Cardiac fibroblast (primary cell): ENCODE measurements at regions not wholly inside any gene's neighbourhood (a gene's known extent, or its start where the extent isn't known, plus 50 kb on each side); places are given as distances from the start of the nearest gene placed in this dataset.

ENCODE experiments used
- DNase-seq, 2 donors: peaks; one replicate each; pipeline versions ENCODE4 v3.0.0 to v3.0.0-alpha.2; 2010; ENCODE audit warnings: low read depth in 2 of 2
- H3K4me3 ChIP-seq, 2 donors: replicated peaks in 1 of 2; 1 replicate in 1 of 2; 2 replicates in 1 of 2; pipeline ENCODE4 v1.5.1; 2011; ENCODE audit warnings: low read depth in 2 of 2, low read length in 2 of 2, mild to moderate bottlenecking in 2 of 2, moderate library complexity in 1 of 2
- TF ChIP-seq, protein P1 (sequence below): IDR thresholded peaks from one replicate; pipeline ENCODE4 v1.5.1; 2011; ENCODE audit warnings: low read depth, mild to moderate bottlenecking, low read length, inconsistent platforms

DNA sequence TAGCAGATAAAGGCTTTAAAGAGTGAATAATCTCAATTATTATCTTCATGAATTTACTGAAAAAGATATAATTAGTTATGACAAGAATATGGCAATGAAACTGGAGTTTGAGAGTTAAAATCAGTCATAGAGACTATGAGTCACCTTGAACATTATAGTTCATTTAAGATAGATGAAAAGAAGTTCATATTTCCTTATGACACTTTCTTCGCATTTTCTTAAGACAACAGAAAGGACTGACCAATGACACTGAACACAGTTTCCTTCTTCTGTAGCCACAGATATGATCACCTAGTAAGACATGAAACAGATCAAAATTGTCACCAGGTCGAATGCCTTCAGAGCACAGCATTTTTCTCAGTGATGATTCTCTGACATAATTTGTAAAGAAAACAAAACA, 202.1 kb downstream of the KLF12 start:
- no peak for DNase-seq
- no peak overlapping the region for H3K4me3 ChIP-seq
- TF ChIP-seq, protein P1, sequence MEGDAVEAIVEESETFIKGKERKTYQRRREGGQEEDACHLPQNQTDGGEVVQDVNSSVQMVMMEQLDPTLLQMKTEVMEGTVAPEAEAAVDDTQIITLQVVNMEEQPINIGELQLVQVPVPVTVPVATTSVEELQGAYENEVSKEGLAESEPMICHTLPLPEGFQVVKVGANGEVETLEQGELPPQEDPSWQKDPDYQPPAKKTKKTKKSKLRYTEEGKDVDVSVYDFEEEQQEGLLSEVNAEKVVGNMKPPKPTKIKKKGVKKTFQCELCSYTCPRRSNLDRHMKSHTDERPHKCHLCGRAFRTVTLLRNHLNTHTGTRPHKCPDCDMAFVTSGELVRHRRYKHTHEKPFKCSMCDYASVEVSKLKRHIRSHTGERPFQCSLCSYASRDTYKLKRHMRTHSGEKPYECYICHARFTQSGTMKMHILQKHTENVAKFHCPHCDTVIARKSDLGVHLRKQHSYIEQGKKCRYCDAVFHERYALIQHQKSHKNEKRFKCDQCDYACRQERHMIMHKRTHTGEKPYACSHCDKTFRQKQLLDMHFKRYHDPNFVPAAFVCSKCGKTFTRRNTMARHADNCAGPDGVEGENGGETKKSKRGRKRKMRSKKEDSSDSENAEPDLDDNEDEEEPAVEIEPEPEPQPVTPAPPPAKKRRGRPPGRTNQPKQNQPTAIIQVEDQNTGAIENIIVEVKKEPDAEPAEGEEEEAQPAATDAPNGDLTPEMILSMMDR, result no peak

DNA sequence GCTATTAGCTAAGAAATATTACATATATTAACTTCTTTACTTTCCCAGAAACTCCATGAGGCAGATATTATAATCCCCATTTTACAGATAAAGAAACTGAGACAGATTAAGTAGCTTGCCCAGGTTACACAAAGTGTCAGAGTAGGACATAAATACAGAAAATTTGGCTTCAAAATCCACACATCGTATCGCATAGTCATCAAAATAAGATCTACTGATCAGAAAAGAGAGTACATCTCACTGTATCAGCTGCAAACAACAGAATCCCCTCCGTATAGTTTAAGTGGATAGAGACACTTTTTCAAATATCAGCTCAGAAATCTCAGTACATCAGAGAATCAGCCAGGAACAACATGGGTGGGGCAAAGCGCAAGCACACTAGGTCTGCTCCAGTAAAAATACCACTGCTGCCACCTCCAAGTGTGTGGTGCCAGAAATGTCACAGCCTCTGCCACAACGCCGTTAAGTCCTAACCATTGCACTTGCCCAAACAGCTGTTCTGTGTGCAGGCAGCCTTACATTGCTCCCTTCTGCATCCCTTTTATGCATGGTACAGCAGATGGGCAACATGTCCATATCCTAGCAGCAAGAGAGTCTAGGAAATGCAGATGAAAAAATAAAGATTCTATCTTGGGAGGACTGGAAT, 204.8 kb downstream of the KLF12 start:
- TF ChIP-seq, protein P1, result no peak
- DNase-seq, result no peak
- no peak overlapping the region for H3K4me3 ChIP-seq

DNA sequence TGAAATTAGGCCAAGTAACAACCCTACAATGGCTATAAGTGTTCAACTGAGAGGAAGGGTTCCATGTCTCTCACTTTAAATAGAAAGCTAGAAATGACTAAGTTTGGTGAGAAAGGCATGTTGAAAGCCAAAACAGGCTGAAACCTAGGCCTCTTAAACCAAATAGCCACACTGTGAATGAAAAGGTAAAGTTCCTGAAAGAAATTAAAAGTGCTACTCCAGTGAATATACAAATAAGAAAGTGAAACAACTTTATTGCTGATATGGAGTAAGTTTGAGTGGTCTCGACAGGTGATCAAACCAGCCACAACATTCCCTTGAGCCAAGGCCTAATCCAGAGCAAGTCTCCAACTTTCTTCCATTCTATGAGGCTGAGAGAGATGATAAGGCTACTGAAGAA, 209.6 kb downstream of the KLF12 start:
- DNase-seq, result no peak
- no peak overlapping the region for H3K4me3 ChIP-seq
- TF ChIP-seq, protein P1, result no peak

DNA sequence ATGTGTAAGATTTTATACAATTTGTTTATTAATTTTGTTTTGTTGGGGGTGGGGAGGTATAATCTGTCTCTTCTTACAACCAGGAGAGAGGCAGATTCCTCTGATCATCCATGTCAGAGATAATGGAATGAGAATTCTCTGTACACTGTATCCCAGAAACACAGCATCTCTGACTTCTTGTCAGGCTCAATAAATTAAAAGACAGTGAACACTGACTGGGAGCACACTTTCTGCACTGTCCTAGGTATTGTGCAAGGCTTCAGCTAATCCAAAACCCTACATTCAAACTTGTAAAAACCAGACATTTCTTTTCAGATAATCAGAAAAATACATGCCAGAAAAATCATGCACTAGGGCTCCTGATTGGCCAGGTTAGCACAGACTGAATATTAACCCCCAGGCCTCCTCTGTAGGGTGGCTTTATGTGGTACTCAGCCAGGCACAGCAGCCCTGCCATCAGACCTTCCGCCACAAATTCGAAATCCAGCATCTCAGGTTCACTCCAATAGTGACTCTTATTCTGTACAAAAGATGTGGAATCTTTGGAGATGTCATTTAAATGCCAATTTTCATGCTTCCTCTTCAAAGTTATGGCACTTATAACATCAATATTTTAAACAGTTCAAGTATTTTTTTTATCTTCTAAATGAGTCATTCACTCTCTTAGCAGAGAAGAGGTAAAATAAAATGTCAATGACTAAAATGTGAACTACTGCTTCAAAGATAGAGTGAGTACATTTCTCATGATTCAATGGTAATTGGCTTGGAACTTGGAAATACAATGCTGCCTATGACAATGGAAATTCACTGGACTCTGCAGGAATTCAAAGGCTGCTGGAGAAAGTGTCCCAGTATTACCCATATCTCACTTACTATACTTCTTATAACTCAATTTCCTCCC, 211.5 kb downstream of the KLF12 start:
- no peak overlapping the region for H3K4me3 ChIP-seq
- TF ChIP-seq, protein P1, result no peak
- DNase-seq, result peak; percentile 35 to 64

DNA sequence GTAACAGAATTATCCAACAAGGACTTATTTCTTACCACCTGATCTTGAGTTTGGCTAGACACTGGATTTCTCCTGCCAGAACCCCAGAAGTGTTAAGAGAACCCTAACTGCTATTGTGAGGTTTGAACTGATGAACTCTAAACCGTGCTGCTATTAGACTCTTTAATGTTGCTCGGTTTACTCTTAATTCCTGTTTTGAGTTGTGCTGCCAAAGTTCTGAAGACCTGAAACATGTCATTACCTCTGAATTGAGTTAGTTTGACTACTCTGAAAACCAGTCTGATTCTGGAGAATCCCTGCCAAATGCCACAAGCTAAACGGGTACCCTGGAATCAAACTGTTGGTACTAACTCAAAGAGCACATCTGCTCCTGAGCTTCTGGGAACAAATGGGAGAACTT, 215.5 kb downstream of the KLF12 start:
- no peak overlapping the region for H3K4me3 ChIP-seq
- TF ChIP-seq, protein P1, result no peak

DNA sequence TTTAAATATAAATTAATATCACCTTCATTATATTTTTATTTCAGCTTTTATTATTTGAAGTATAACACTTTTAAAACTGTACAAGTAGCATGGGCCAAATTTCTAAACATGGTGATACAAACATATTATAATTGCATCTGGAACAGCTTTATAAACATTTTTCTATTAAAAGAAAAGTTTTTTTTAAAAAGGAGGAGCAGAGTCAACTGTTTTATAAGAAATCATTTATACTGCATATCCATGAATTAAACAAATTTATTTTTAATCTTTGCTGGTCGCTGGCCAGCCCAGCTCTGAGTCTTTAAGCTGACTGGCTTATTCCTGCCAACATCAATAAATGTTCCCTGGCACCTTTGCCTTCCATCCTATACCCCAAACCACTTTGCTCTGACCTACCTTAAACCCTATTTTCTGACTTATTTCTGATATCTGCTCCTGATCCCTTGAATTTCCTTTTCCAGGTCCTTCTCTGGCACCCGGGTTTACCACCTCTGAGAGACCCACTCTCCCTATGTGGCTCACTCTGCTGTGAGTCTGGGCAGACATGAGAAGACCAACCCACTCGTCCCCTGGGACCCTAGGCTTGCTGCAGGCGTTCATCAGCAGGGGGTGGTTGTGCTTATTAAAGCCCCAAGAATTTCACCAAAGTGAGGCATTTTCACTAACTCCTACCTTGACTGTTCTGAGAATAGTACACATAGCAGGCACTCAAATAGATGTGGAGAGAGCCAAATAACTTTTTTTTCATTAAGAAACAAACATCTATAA, 220.3 kb downstream of the KLF12 start:
- TF ChIP-seq, protein P1, result no peak
- DNase-seq, result peak; percentile 49 to 79
- H3K4me3 ChIP-seq, result no peak overlapping the region

More for the DNA sequence above, 215.5 kb downstream of the KLF12 start:
- no peak for DNase-seq
